ENCODE measurements at regions not wholly inside any gene's neighbourhood (a gene's known extent, or its start where the extent isn't known, plus 50 kb on each side); places are given as distances from the start of the nearest gene placed in this dataset.

DNA sequence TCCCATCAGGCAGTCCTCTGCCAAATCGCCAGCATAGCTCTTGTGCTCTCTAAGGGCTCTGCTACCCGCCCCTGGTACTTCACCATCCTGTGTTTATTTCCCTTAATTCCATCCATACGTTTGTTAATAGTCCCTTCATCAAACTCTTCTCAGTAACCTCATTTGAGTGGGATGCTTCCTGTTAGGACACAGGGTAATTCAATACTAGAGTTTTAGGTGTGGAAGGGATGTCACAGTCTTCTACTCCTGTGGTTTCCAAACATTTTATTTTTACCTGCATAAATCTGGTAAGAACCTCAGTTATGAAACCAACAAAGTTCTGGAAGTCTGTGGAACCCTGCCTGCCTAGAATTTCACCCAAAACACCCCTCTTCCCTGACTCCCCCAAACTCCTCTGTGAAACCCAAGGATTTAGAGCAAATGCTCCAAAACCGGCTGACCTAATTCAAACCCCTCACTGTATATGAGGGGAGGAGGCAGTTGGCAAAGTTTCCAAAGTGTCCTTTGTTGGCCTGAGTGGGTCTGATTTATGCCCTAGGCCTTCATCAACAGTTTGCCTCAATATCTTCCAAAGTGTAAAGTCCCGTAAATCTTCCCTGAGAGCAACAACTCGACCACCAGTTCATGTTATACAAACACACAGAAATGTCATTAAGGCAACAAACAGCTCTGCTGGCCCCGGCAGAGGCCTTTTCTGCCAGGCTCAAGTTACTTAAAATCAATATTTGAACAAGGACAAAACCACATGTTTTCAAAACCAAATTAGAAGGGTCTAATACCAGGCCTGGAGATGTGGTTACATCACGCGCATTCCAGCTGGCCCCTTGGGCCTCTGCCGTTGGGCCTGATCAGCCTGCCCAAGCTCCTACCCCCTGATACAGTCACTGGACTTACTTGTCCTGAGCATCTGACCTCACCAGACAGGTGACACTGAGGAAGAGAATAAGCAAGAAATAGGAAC lies 82.4 kb upstream of the FGGY start:
- TF ChIP-seq CTCF (conservative IDR thresholded peaks at IDR 0.05; ENCODE audit: low read length) (no peak), EZH2phosphoT487 (IDR thresholded peaks at IDR 0.05; ENCODE audit: borderline replicate concordance) (no peak)

All from Loucy (cell line).